ENCODE measurements at regions not wholly inside any gene's neighbourhood (a gene's known extent, or its start where the extent isn't known, plus 50 kb on each side); places are given as distances from the start of the nearest gene placed in this dataset.
"Not testable (repeated sequence)": the region's sequence is repeated elsewhere in the genome, so short reads cannot be mapped to it uniquely, and the experiment has no call there.

- Histone ChIP-seq H3K4me1 (ENCODE audit: low read depth, poor library complexity, severe bottlenecking) (no peaks in the 10 kb centered on the region), H3K27me3 (ENCODE audit: insufficient read depth, low read depth) (no peaks in the 10 kb centered on the region), H3K4me2 (no peak overlapping the region), H3K36me3 (ENCODE audit: insufficient read depth) (no peaks in the 10 kb centered on the region), H4K20me1 (ENCODE audit: insufficient read depth) (no peaks in the 10 kb centered on the region), H3K4me3 (IDR thresholded peaks at IDR 0.05; ENCODE audit: insufficient read depth, low read depth, low read length) (no peak overlapping the region), H3K9ac (no peak overlapping the region), H2AFZ (ENCODE audit: low read depth) (no peak overlapping the region), H3K79me2 (ENCODE audit: insufficient read depth, low read depth) (no peaks in the 10 kb centered on the region), H3K27ac (no peak overlapping the region)
- TF ChIP-seq CTCF (conservative IDR thresholded peaks at IDR 0.05; ENCODE audit: low read depth, low read length) = no peak
Observed at GRCh38 chr4:189870511-189871234, 70.0 kb upstream of the FRG1 start.

GRCh38 chr4:189874591-189874990 lies 66.1 kb upstream of the FRG1 start:
- Histone ChIP-seq H3K27ac (no peak overlapping the region), H3K27me3 (ENCODE audit: insufficient read depth, low read depth) (no peaks in the 10 kb centered on the region), H4K20me1 (ENCODE audit: insufficient read depth) (no peaks in the 10 kb centered on the region), H3K4me1 (ENCODE audit: low read depth, poor library complexity, severe bottlenecking) (no peaks in the 10 kb centered on the region), H3K79me2 (ENCODE audit: insufficient read depth, low read depth) (no peaks in the 10 kb centered on the region), H2AFZ (ENCODE audit: low read depth) (no peak overlapping the region), H3K4me3 (IDR thresholded peaks at IDR 0.05; ENCODE audit: insufficient read depth, low read depth, low read length) (no peak overlapping the region), H3K9ac (no peak overlapping the region), H3K4me2 (no peak overlapping the region), H3K36me3 (ENCODE audit: insufficient read depth) (no peaks in the 10 kb centered on the region)
- no peak for TF ChIP-seq CTCF (conservative IDR thresholded peaks at IDR 0.05; ENCODE audit: low read depth, low read length)

- not testable (repeated sequence) for H3K79me2 ChIP-seq (ENCODE audit: insufficient read depth, low read depth); H3K4me2 ChIP-seq; H3K27me3 ChIP-seq (ENCODE audit: insufficient read depth, low read depth); H3K27ac ChIP-seq; H3K36me3 ChIP-seq (ENCODE audit: insufficient read depth); H2AFZ ChIP-seq (ENCODE audit: low read depth); H4K20me1 ChIP-seq (ENCODE audit: insufficient read depth); H3K4me3 ChIP-seq (IDR thresholded peaks at IDR 0.05; ENCODE audit: insufficient read depth, low read depth, low read length); H3K4me1 ChIP-seq (ENCODE audit: low read depth, poor library complexity, severe bottlenecking); H3K9ac ChIP-seq
Observed at GRCh38 chr4:189881190-189881589, 59.5 kb upstream of the FRG1 start.

GRCh38 chr4:189888407-189888806 lies 52.3 kb upstream of the FRG1 start:
- H3K9ac ChIP-seq; H4K20me1 ChIP-seq (ENCODE audit: insufficient read depth); H3K4me1 ChIP-seq (ENCODE audit: low read depth, poor library complexity, severe bottlenecking); H3K4me3 ChIP-seq (IDR thresholded peaks at IDR 0.05; ENCODE audit: insufficient read depth, low read depth, low read length); H3K27ac ChIP-seq; H3K4me2 ChIP-seq; H3K27me3 ChIP-seq (ENCODE audit: insufficient read depth, low read depth); H3K79me2 ChIP-seq (ENCODE audit: insufficient read depth, low read depth); H2AFZ ChIP-seq (ENCODE audit: low read depth); H3K36me3 ChIP-seq (ENCODE audit: insufficient read depth): not testable (repeated sequence)
